ENCODE measurements at regions not wholly inside any gene's neighbourhood (a gene's known extent, or its start where the extent isn't known, plus 50 kb on each side); places are given as distances from the start of the nearest gene placed in this dataset.

- H3K36me3 ChIP-seq: no peaks in the 10 kb centered on the region
- H3K4me1 ChIP-seq: no peaks in the 10 kb centered on the region
- no peak for DNase-seq
- H3K4me3 ChIP-seq: no peak overlapping the region
- H3K27ac ChIP-seq: no peak overlapping the region
- TF ChIP-seq CTCF (IDR thresholded peaks at IDR 0.05): no peak
- no peak for TF ChIP-seq POLR2A (IDR thresholded peaks at IDR 0.05)
- H3K27me3 ChIP-seq: no peaks in the 10 kb centered on the region
- no peaks in the 10 kb centered on the region for H3K9me3 ChIP-seq
Measured at GRCh38 chr14:46245276-46245675, 406.3 kb downstream of the RPL10L start.

GRCh38 chr14:46233786-46234185 lies 417.8 kb downstream of the RPL10L start:
- no peaks in the 10 kb centered on the region for H3K4me1 ChIP-seq
- TF ChIP-seq CTCF (IDR thresholded peaks at IDR 0.05): no peak
- no peak for TF ChIP-seq POLR2A (IDR thresholded peaks at IDR 0.05)

GRCh38 chr14:46230540-46230939 lies 421.0 kb downstream of the RPL10L start:
- Histone ChIP-seq H3K36me3 (no peaks in the 10 kb centered on the region), H3K27ac (no peak overlapping the region), H3K4me3 (no peak overlapping the region), H3K4me1 (no peaks in the 10 kb centered on the region), H3K27me3 (no peaks in the 10 kb centered on the region), H3K9me3 (no peaks in the 10 kb centered on the region)
- DNase-seq: no peak
- TF ChIP-seq POLR2A (IDR thresholded peaks at IDR 0.05) (no peak), CTCF (IDR thresholded peaks at IDR 0.05) (no peak)

More at GRCh38 chr14:46233786-46234185, 417.8 kb downstream of the RPL10L start:
- no peaks in the 10 kb centered on the region for H3K36me3 ChIP-seq
- H3K9me3 ChIP-seq: no peaks in the 10 kb centered on the region
- DNase-seq: no peak
- no peak overlapping the region for H3K27ac ChIP-seq
- no peaks in the 10 kb centered on the region for H3K27me3 ChIP-seq
- no peak overlapping the region for H3K4me3 ChIP-seq

DNA sequence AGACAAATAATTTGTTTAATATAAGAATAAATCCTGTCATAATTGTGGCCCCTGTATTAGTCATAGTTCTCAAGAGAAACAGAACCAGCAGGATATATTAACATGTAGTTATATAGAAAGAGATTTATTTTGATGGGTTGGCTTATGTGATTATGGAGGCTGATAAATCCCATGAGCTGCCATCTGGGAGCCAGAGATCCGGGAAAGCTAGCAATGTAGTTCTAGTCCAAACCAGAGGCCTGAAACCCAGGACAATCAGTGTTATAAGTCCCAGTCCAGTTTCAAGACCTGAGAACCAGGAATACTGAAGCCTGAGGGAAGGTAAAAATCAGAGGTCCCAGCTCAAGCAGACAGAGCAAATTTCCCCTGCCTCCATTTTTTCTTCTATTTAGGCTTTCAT lies 435.8 kb downstream of the RPL10L start:
- no peak for DNase-seq
- Histone ChIP-seq H3K27me3 (no peaks in the 10 kb centered on the region), H3K4me3 (no peak overlapping the region), H3K4me1 (no peaks in the 10 kb centered on the region), H3K27ac (no peak overlapping the region), H3K36me3 (no peaks in the 10 kb centered on the region), H3K9me3 (no peaks in the 10 kb centered on the region)
- no peak for TF ChIP-seq POLR2A (IDR thresholded peaks at IDR 0.05)

GRCh38 chr14:46198676-46199075 lies 452.9 kb downstream of the RPL10L start:
- TF ChIP-seq POLR2A (IDR thresholded peaks at IDR 0.05) (no peak), CTCF (IDR thresholded peaks at IDR 0.05) (no peak)
- DNase-seq: no peak
- H3K27me3 ChIP-seq: no peaks in the 10 kb centered on the region
- no peaks in the 10 kb centered on the region for H3K4me1 ChIP-seq
- no peak overlapping the region for H3K27ac ChIP-seq
- H3K4me3 ChIP-seq: no peak overlapping the region
- no peaks in the 10 kb centered on the region for H3K9me3 ChIP-seq
- H3K36me3 ChIP-seq: no peaks in the 10 kb centered on the region

- H3K36me3 ChIP-seq: no peaks in the 10 kb centered on the region
- no peaks in the 10 kb centered on the region for H3K27me3 ChIP-seq
- DNase-seq: no peak
- H3K4me3 ChIP-seq: no peak overlapping the region
- H3K9me3 ChIP-seq: no peaks in the 10 kb centered on the region
- H3K27ac ChIP-seq: no peak overlapping the region
- no peaks in the 10 kb centered on the region for H3K4me1 ChIP-seq
- TF ChIP-seq CTCF (IDR thresholded peaks at IDR 0.05) (no peak), POLR2A (IDR thresholded peaks at IDR 0.05) (no peak)
Measured at GRCh38 chr14:46197856-46198255, 453.7 kb downstream of the RPL10L start.

Data from Peyer's patch (tissue), 4 donors.